Endothelial cell of umbilical vein (primary cell): ENCODE measurements at regions not wholly inside any gene's neighbourhood (a gene's known extent, or its start where the extent isn't known, plus 50 kb on each side); places are given as distances from the start of the nearest gene placed in this dataset.

Source experiments
- CTCF ChIP-seq, 2 donors: IDR thresholded peaks; 1 replicate in 1 of 2; 2 replicates in 1 of 2; pipeline ENCODE4 v1.5.1; 2011; ENCODE audit warnings: low read length in 2 of 2, mild to moderate bottlenecking in 2 of 2, moderate library complexity in 2 of 2, control low read depth in 1 of 2, inconsistent platforms in 1 of 2, low read depth in 1 of 2; ENCODE audit not compliant: insufficient read depth in 1 of 2; ENCODE audit errors: extremely low read depth in 1 of 2
- MAX ChIP-seq: IDR thresholded peaks from 2 replicates; pipeline ENCODE4 v1.6.1; 2011; ENCODE audit not compliant: insufficient read depth, insufficient read length
- MYC ChIP-seq: IDR thresholded peaks from one replicate; pipeline ENCODE4 v1.6.1; 2011; ENCODE audit warnings: mild to moderate bottlenecking, low read depth, low read length
- POLR2AphosphoS5 ChIP-seq: IDR thresholded peaks from 2 replicates; pipeline ENCODE4 v1.6.1; 2012; ENCODE audit warnings: low read depth, mild to moderate bottlenecking, control low read depth, low read length, moderate library complexity; ENCODE audit not compliant: insufficient read depth

GRCh38 chr6:121000381-121000780 is 333.9 kb downstream of the TBC1D32 start:
- no peak for TF ChIP-seq CTCF (IDR thresholded peaks at IDR 0.05; ENCODE audit: extremely low read depth in 1 of 2, insufficient read depth in 1 of 2, low read depth in 1 of 2, low read length in 2 of 2)
- TF ChIP-seq MAX = no peak
- no peak for TF ChIP-seq MYC
- no peak for TF ChIP-seq POLR2AphosphoS5
